H9 (cell line): ENCODE measurements at regions not wholly inside any gene's neighbourhood (a gene's known extent, or its start where the extent isn't known, plus 50 kb on each side); places are given as distances from the start of the nearest gene placed in this dataset.

ENCODE experiments used
- DNase-seq: peaks from one replicate; pipeline ENCODE4 v3.0.0-alpha.2; 2017
- H2AFZ ChIP-seq: one replicate; pipeline ENCODE4 v1.6.1; 2013; ENCODE audit warnings: mild to moderate bottlenecking, low read length, control low read depth, moderate library complexity
- H2AK5ac ChIP-seq: 2 replicates; pipeline ENCODE4 v1.6.1; 2013; ENCODE audit warnings: low read length, control low read depth, mixed read lengths; ENCODE audit not compliant: insufficient read length
- H2BK120ac ChIP-seq: one replicate; pipeline ENCODE4 v1.6.1; 2013; ENCODE audit warnings: low read depth, mild to moderate bottlenecking, low read length, control low read depth, inconsistent platforms; ENCODE audit not compliant: poor library complexity, severe bottlenecking
- H2BK12ac ChIP-seq: 2 replicates; pipeline ENCODE4 v1.6.1; 2013; ENCODE audit warnings: low read length, control low read depth, mixed read lengths, low read depth; ENCODE audit not compliant: insufficient read length
- H2BK15ac ChIP-seq: 2 replicates; pipeline ENCODE4 v1.6.1; 2013; ENCODE audit warnings: low read depth, low read length, control low read depth
- H2BK20ac ChIP-seq: one replicate; pipeline ENCODE4 v1.6.1; 2013; ENCODE audit warnings: low read depth, mild to moderate bottlenecking, low read length, control low read depth, inconsistent platforms; ENCODE audit not compliant: poor library complexity, severe bottlenecking
- H2BK5ac ChIP-seq: 2 replicates; pipeline ENCODE4 v1.6.1; 2013; ENCODE audit warnings: low read length, control low read depth, mixed read lengths; ENCODE audit not compliant: insufficient read length
- H3K14ac ChIP-seq: 2 replicates; pipeline ENCODE4 v1.6.1; 2013; ENCODE audit warnings: low read length, control low read depth; ENCODE audit not compliant: insufficient read depth
- H3K18ac ChIP-seq: 2 replicates; pipeline ENCODE4 v1.6.1; 2013; ENCODE audit warnings: low read depth, mild to moderate bottlenecking, mixed read lengths, low read length, control low read depth; ENCODE audit not compliant: insufficient read length
- H3K23ac ChIP-seq: 2 replicates; pipeline ENCODE4 v1.6.1; 2013; ENCODE audit warnings: low read length, control low read depth, mixed read lengths, low read depth; ENCODE audit not compliant: insufficient read length
- H3K23me2 ChIP-seq: 2 replicates; pipeline ENCODE4 v1.6.1; 2013; ENCODE audit warnings: low read depth, mild to moderate bottlenecking, mixed read lengths, low read length, control low read depth; ENCODE audit not compliant: insufficient read length, poor library complexity, severe bottlenecking
- H3K27ac ChIP-seq: 2 replicates; pipeline ENCODE4 v1.5.1; 2013; ENCODE audit warnings: low read length, control low read depth, mixed read lengths, low read depth; ENCODE audit not compliant: insufficient read length
- H3K27me3 ChIP-seq: 2 replicates; pipeline ENCODE4 v1.6.1; 2013; ENCODE audit warnings: low read length, control low read depth, inconsistent platforms; ENCODE audit not compliant: insufficient read depth
- H3K4ac ChIP-seq: 2 replicates; pipeline ENCODE4 v1.6.1; 2013; ENCODE audit warnings: low read depth, mild to moderate bottlenecking, control low read depth, inconsistent platforms, low read length, moderate library complexity
- H3K4me1 ChIP-seq: 2 replicates; pipeline ENCODE4 v1.6.1; 2013; ENCODE audit warnings: low read length, control low read depth, inconsistent platforms; ENCODE audit not compliant: insufficient read depth
- H3K4me2 ChIP-seq: 2 replicates; pipeline ENCODE4 v1.6.1; 2013; ENCODE audit warnings: low read length, control low read depth, mixed read lengths; ENCODE audit not compliant: insufficient read length, insufficient read depth
- H3K56ac ChIP-seq: 2 replicates; pipeline ENCODE4 v1.6.1; 2013; ENCODE audit warnings: low read depth, mild to moderate bottlenecking, mixed read lengths, low read length, control low read depth; ENCODE audit not compliant: insufficient read length
- H3K79me1 ChIP-seq: 2 replicates; pipeline ENCODE4 v1.6.1; 2013; ENCODE audit warnings: low read depth, mild to moderate bottlenecking, moderate library complexity, low read length, control low read depth, inconsistent platforms; ENCODE audit not compliant: insufficient read depth, poor library complexity, severe bottlenecking
- H3K79me2 ChIP-seq: 2 replicates; pipeline ENCODE4 v1.6.1; 2013; ENCODE audit warnings: low read length, control low read depth, inconsistent platforms; ENCODE audit not compliant: insufficient read depth
- H3K9ac ChIP-seq: 2 replicates; pipeline ENCODE4 v1.6.1; 2013; ENCODE audit warnings: low read length, control low read depth, mixed read lengths; ENCODE audit not compliant: insufficient read length; ENCODE audit errors: extremely low read depth
- H3K9me3 ChIP-seq: one replicate; pipeline ENCODE4 v1.6.1; 2013; ENCODE audit warnings: low read depth, low read length, inconsistent platforms; ENCODE audit not compliant: control insufficient read depth
- H3T11ph ChIP-seq: one replicate; pipeline ENCODE4 v1.6.1; 2013; ENCODE audit warnings: mild to moderate bottlenecking, low read length, control low read depth, inconsistent platforms
- H4K20me1 ChIP-seq: one replicate; pipeline ENCODE4 v1.6.1; 2013; ENCODE audit not compliant: control insufficient read depth, insufficient read length, insufficient read depth
- H4K5ac ChIP-seq: 2 replicates; pipeline ENCODE4 v1.6.1; 2013; ENCODE audit warnings: low read depth, mild to moderate bottlenecking, mixed read lengths, low read length, control low read depth; ENCODE audit not compliant: insufficient read length
- H4K8ac ChIP-seq: replicated peaks from 2 replicates; pipeline ENCODE4 v1.6.1; 2013; ENCODE audit warnings: low read length, control low read depth, mixed read lengths, low read depth; ENCODE audit not compliant: insufficient read length
- H4K91ac ChIP-seq: 2 replicates; pipeline ENCODE4 v1.6.1; 2013; ENCODE audit warnings: low read depth, mild to moderate bottlenecking, moderate library complexity, mixed read lengths, low read length, control low read depth; ENCODE audit not compliant: insufficient read length
- H3K27ac Mint-ChIP-seq, 3 experiments: 2 replicates in 2 of 3; 3 replicates in 1 of 3; pipeline ENCODE4 v1.8.0; 2020 to 2021; ENCODE audit warnings: mixed read lengths in 3 of 3, mild to moderate bottlenecking in 1 of 3, moderate library complexity in 1 of 3
- H3K27me3 Mint-ChIP-seq: 2 replicates; pipeline ENCODE4 v1.8.0; 2021; ENCODE audit warnings: low read depth, mild to moderate bottlenecking, moderate library complexity, mixed read lengths
- H3K36me3 Mint-ChIP-seq, 3 experiments: 2 replicates in 2 of 3; 3 replicates in 1 of 3; pipeline ENCODE4 v1.8.0; 2020 to 2021; ENCODE audit warnings: low read depth in 3 of 3, mixed read lengths in 3 of 3; ENCODE audit not compliant: insufficient read depth in 1 of 3
- H3K4me1 Mint-ChIP-seq, 2 experiments: 2 replicates each; pipeline ENCODE4 v1.8.0; 2020; ENCODE audit warnings: mixed read lengths in 2 of 2
- H3K4me3 Mint-ChIP-seq, 2 experiments: 2 replicates in 1 of 2; 3 replicates in 1 of 2; pipeline ENCODE4 v1.8.0; 2020 to 2021; ENCODE audit warnings: mild to moderate bottlenecking in 2 of 2, mixed read lengths in 2 of 2, moderate library complexity in 1 of 2
- H3K9me3 Mint-ChIP-seq, 2 experiments: 2 replicates in 1 of 2; 3 replicates in 1 of 2; pipeline ENCODE4 v1.8.0; 2020; ENCODE audit warnings: mild to moderate bottlenecking in 2 of 2, mixed read lengths in 2 of 2, moderate library complexity in 1 of 2
- CTCF ChIP-seq: fragments of 200-600 bp; sonication (generic); conservative IDR thresholded peaks from 3 replicates; pipeline ENCODE4 v1.8.0; 2021; ENCODE audit warnings: antibody characterized with exemption, mild to moderate bottlenecking
- WGBS: extraction: QIAGEN DNeasy Blood & Tissue Kit; methylation state at CpG from one replicate; pipeline ENCODE4 v1.1.7; 2013; ENCODE audit warnings: missing lambda C conversion rate, low lambda C conversion rate, mixed read lengths; ENCODE audit not compliant: insufficient read length; ENCODE audit errors: extremely low coverage; 5-methylcytosine and 5-hydroxymethylcytosine counted together

GRCh38 chr5:147051193-147051592 is 172.6 kb upstream of the PPP2R2B start:
- Histone ChIP-seq H3K23ac (no peak overlapping the region), H2BK15ac (no peak overlapping the region), H2BK120ac (no peak overlapping the region), H3T11ph (no peak overlapping the region), H3K27ac (no peak overlapping the region), H3K56ac (no peak overlapping the region), H3K4me2 (no peak overlapping the region), H4K8ac (no peak overlapping the region), H2BK12ac (no peak overlapping the region), H4K20me1 (no peaks in the 10 kb centered on the region), H3K9me3 (no peaks in the 10 kb centered on the region), H2AFZ (no peak overlapping the region), H3K18ac (no peak overlapping the region), H2BK20ac (no peak overlapping the region), H2BK5ac (no peak overlapping the region), H3K9ac (no peak overlapping the region), H3K4me1 (0 out of 2 replicates have a peak, but pooled peaks cover 2% of the 10 kb centered on the region), H3K23me2 (no peaks in the 10 kb centered on the region), H3K14ac (no peak overlapping the region), H3K79me2 (no peaks in the 10 kb centered on the region; the same call in 1 of the 2 replicates), H3K27me3 (no peaks in the 10 kb centered on the region), H3K79me1 (no peaks in the 10 kb centered on the region), H3K4ac (no peak overlapping the region), H2AK5ac (no peak overlapping the region), H4K5ac (no peak overlapping the region), H4K91ac (no peak overlapping the region)
- no peak for TF ChIP-seq CTCF
- no peaks in the 10 kb centered on the region for H3K9me3 Mint-ChIP-seq
- no peak overlapping the region for H3K4me3 Mint-ChIP-seq
- no peaks in the 10 kb centered on the region for H3K36me3 Mint-ChIP-seq
- no peak for DNase-seq
- H3K4me1 Mint-ChIP-seq = peaks cover under 1 to 8% of the 10 kb centered on the region in 2 experiments; a peak in 3 of 4 replicates
- WGBS = no CpG with 5 or more reads among the region's 5 CpGs
- H3K27ac Mint-ChIP-seq = no peak overlapping the region
- H3K27me3 Mint-ChIP-seq = no peaks in the 10 kb centered on the region; the same call in none of the 2 replicates
